Smooth muscle cell (in vitro differentiated cells): ENCODE measurements at regions not wholly inside any gene's neighbourhood (a gene's known extent, or its start where the extent isn't known, plus 50 kb on each side); places are given as distances from the start of the nearest gene placed in this dataset.

Experiments used
- DNase-seq: peaks from one replicate; lab custom pipeline; 2025; ENCODE audit not compliant: unreplicated experiment; lab: John Stamatoyannopoulos, UW
- H2AFZ ChIP-seq: fragments of 200-600 bp; sonication (generic); 2 replicates; pipeline ENCODE4 v1.6.0; 2016; ENCODE audit warnings: antibody characterized with exemption, low read depth, mild to moderate bottlenecking
- H3F3A ChIP-seq: fragments of 200-600 bp; sonication (generic); 2 replicates; pipeline ENCODE4 v1.6.0; 2017; ENCODE audit warnings: antibody characterized with exemption, low read depth
- H3K27ac ChIP-seq: fragments of 200-600 bp; sonication (generic); 2 replicates; pipeline ENCODE4 v1.5.1; 2016; ENCODE audit warnings: low read depth, mild to moderate bottlenecking
- H3K27me3 ChIP-seq: fragments of 200-600 bp; sonication (generic); 2 replicates; pipeline ENCODE4 v1.6.1; 2016; ENCODE audit warnings: low read depth, mild to moderate bottlenecking
- H3K36me3 ChIP-seq: fragments of 200-600 bp; sonication (generic); 2 replicates; pipeline ENCODE4 v1.5.1; 2016; ENCODE audit warnings: low read depth
- H3K4me1 ChIP-seq: fragments of 200-600 bp; sonication (generic); 2 replicates; pipeline ENCODE4 v1.5.1; 2016; ENCODE audit warnings: low read depth
- H3K4me2 ChIP-seq: fragments of 200-600 bp; sonication (generic); 2 replicates; pipeline ENCODE4 v1.6.0; 2016; ENCODE audit warnings: mild to moderate bottlenecking
- H3K4me3 ChIP-seq: fragments of 200-600 bp; sonication (generic); 2 replicates; pipeline ENCODE4 v1.5.1; 2016; ENCODE audit warnings: mild to moderate bottlenecking
- H3K79me2 ChIP-seq: fragments of 200-600 bp; sonication (generic); 2 replicates; pipeline ENCODE4 v1.6.0; 2016; ENCODE audit warnings: low read depth, mild to moderate bottlenecking
- H3K9ac ChIP-seq: fragments of 200-600 bp; sonication (generic); 2 replicates; pipeline ENCODE4 v1.6.0; 2016; ENCODE audit warnings: low read depth
- H3K9me3 ChIP-seq: fragments of 200-600 bp; sonication (generic); replicated peaks from 2 replicates; pipeline ENCODE4 v1.5.1; 2016; ENCODE audit warnings: low read depth
- H4K20me1 ChIP-seq: fragments of 200-600 bp; sonication (generic); 2 replicates; pipeline ENCODE4 v1.6.0; 2016; ENCODE audit warnings: low read depth
- WGBS: methylation state at CpG from one replicate; pipeline ENCODE4 v1.1.7; 2016; ENCODE audit warnings: low lambda C conversion rate; 5-methylcytosine and 5-hydroxymethylcytosine counted together
- TF ChIP-seq, protein P1 (sequence below): fragments of 200-600 bp; sonication (generic); IDR thresholded peaks from 2 replicates; pipeline ENCODE4 v1.5.1; 2017; ENCODE audit warnings: borderline replicate concordance, mild to moderate bottlenecking, antibody characterized with exemption; ENCODE audit not compliant: insufficient read depth, poor library complexity, severe bottlenecking

DNA sequence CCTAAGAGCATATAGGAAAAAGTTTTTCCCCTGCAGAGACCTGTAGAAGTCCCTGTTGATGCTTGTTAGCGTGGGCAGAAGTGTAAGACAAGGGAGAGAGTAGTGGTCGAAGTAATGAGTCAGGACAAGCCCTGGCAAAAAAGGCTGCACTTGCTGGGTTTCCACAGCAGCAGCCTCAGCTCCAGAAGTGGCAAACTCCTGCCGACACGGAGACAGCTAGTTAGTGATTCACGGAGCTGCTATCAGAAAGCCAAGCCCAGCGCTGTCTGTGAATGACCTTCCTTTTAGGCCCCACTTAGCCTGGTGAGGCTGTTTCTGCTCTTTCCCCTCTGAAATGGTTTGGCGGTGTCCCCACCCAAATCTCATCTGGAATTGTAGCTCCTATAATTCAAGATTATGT, 109.1 kb downstream of the FAM50B start:
- Histone ChIP-seq H3K4me2 (no peak overlapping the region), H3K9me3 (no peaks in the 10 kb centered on the region), H3K4me1 (no peaks in the 10 kb centered on the region), H3K36me3 (no peaks in the 10 kb centered on the region), H3K79me2 (no peaks in the 10 kb centered on the region), H3K27ac (peak overlapping the region; percentile 18), H3K4me3 (no peak overlapping the region), H3K27me3 (no peaks in the 10 kb centered on the region), H3F3A (no peaks in the 10 kb centered on the region), H3K9ac (no peak overlapping the region), H4K20me1 (no peaks in the 10 kb centered on the region), H2AFZ (no peak overlapping the region)
- WGBS: 66% methylated on average over 7 of the region's 7 CpGs
- DNase-seq: no peak
- TF ChIP-seq, protein P1, sequence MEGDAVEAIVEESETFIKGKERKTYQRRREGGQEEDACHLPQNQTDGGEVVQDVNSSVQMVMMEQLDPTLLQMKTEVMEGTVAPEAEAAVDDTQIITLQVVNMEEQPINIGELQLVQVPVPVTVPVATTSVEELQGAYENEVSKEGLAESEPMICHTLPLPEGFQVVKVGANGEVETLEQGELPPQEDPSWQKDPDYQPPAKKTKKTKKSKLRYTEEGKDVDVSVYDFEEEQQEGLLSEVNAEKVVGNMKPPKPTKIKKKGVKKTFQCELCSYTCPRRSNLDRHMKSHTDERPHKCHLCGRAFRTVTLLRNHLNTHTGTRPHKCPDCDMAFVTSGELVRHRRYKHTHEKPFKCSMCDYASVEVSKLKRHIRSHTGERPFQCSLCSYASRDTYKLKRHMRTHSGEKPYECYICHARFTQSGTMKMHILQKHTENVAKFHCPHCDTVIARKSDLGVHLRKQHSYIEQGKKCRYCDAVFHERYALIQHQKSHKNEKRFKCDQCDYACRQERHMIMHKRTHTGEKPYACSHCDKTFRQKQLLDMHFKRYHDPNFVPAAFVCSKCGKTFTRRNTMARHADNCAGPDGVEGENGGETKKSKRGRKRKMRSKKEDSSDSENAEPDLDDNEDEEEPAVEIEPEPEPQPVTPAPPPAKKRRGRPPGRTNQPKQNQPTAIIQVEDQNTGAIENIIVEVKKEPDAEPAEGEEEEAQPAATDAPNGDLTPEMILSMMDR: no peak

DNA sequence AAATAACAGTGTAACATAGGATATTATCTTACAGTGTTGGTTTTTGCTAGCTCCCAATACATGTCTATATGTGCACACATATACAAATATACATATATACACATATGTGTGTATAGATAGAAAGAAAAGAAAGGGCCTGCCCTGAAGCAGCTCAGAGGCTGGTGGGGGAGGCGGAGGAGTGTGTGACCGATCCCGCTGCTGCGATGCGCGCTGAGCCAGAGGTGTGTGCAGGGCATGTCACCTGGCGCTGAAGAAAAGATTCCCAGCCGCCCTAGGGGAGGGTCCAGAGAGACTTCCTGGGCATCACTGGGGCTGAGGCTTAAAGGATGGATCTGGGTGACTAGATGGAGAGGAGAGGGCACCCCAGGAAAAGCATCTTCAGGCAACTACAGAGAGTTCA, 110.2 kb downstream of the FAM50B start:
- no peak for DNase-seq
- WGBS: 96% methylated on average over 8 of the region's 8 CpGs
- no peak overlapping the region for H3K4me3 ChIP-seq
- H3F3A ChIP-seq: no peaks in the 10 kb centered on the region
- no peak overlapping the region for H2AFZ ChIP-seq
- no peaks in the 10 kb centered on the region for H4K20me1 ChIP-seq
- no peaks in the 10 kb centered on the region for H3K9me3 ChIP-seq
- no peaks in the 10 kb centered on the region for H3K4me1 ChIP-seq
- no peaks in the 10 kb centered on the region for H3K27me3 ChIP-seq
- H3K36me3 ChIP-seq: no peaks in the 10 kb centered on the region
- H3K27ac ChIP-seq: no peak overlapping the region
- H3K4me2 ChIP-seq: no peak overlapping the region
- TF ChIP-seq, protein P1: no peak
- no peaks in the 10 kb centered on the region for H3K79me2 ChIP-seq
- H3K9ac ChIP-seq: no peak overlapping the region

DNA sequence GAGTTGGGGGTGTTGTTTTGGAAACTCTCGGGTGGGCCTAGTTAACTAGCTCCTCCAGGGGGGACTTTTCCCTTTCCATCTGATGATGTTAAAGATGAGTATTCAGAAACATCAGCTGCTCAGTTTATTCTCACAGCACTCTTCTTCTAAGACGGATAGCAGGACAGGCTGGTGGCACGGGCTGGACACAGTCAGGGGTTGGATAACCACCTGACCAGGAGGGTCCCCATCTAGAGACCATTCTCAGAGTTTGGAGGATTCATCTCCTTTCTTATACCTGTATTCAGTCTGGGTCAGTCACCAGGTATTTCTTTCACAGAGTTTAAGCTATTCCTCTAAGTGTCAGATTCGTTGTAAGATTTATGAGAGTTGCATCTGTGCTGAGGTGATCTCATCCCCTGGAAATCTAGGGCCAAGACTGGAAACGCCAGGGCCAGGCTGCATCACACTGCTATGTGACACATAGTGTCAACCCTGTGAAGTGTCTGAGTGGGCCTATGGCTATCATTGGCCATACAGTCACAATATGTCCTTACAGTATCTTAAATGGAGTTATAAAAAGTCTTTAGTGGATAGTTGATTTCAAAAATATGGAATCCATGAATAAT, 111.7 kb downstream of the FAM50B start:
- H3F3A ChIP-seq: no peaks in the 10 kb centered on the region
- DNase-seq: no peak
- no peak overlapping the region for H3K4me3 ChIP-seq
- TF ChIP-seq, protein P1: no peak
- no peaks in the 10 kb centered on the region for H3K79me2 ChIP-seq
- no peaks in the 10 kb centered on the region for H3K27me3 ChIP-seq
- no peak overlapping the region for H3K9ac ChIP-seq
- no peaks in the 10 kb centered on the region for H3K9me3 ChIP-seq
- H2AFZ ChIP-seq: no peak overlapping the region
- no peaks in the 10 kb centered on the region for H3K4me1 ChIP-seq
- H3K4me2 ChIP-seq: no peak overlapping the region
- H3K27ac ChIP-seq: peak overlapping the region; percentile 47
- WGBS: 67% methylated on average over 5 of the region's 5 CpGs
- no peaks in the 10 kb centered on the region for H4K20me1 ChIP-seq
- no peaks in the 10 kb centered on the region for H3K36me3 ChIP-seq

DNA sequence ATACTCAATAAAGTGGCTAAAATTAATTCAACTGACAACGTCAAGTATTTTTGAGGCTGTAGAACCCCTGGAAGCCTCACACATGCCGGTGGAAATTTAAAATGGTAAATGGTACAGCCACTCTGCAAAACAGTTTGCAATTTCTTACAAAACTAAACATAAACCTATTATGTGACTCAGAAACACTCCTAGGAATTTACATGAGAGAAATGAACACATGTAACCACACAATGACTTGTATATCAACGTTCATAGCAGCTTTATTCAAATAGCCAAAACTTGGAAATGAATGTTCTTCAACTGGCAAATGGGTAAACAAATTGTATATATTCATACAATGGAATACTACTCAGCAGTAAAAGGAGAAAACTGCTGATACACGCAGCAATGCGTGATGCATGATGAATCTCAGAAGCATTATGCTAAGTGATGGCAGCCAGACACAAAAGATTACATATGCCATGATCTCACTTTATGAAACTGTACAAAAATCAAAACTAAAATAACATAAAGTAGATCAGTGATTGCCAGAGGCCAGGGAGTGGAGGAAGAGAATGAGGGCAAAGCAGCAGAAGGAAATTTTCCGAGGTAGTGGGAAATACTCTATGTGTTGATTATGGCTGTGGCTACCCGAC, 112.5 kb downstream of the FAM50B start:
- Histone ChIP-seq H3K9ac (no peak overlapping the region), H2AFZ (no peak overlapping the region), H3K27me3 (no peaks in the 10 kb centered on the region), H3K79me2 (no peaks in the 10 kb centered on the region), H4K20me1 (no peaks in the 10 kb centered on the region), H3F3A (no peaks in the 10 kb centered on the region), H3K36me3 (no peaks in the 10 kb centered on the region), H3K4me2 (no peak overlapping the region), H3K4me1 (no peaks in the 10 kb centered on the region), H3K27ac (peak overlapping the region; percentile 47), H3K9me3 (no peaks in the 10 kb centered on the region), H3K4me3 (no peak overlapping the region)
- TF ChIP-seq, protein P1: no peak
- WGBS: 85% methylated on average over 7 of the region's 7 CpGs
- DNase-seq: no peak
